HG02678 (cell line): ENCODE measurements at regions not wholly inside any gene's neighbourhood (a gene's known extent, or its start where the extent isn't known, plus 50 kb on each side); places are given as distances from the start of the nearest gene placed in this dataset.

Source experiments
- ATAC-seq: cut with Tn5 transposase; IDR thresholded peaks from one replicate; pipeline ENCODE4 v1.9.1; 2021; ENCODE audit warnings: mild to moderate bottlenecking, moderate library complexity; ENCODE audit not compliant: unreplicated experiment

- no peak for ATAC-seq
Measured at GRCh38 chr7:84251277-84251781, 56.7 kb upstream of the SEMA3A start.

GRCh38 chr7:84250452-84250851 lies 55.9 kb upstream of the SEMA3A start:
- no peak for ATAC-seq

- no peak for ATAC-seq
Measured at GRCh38 chr7:84249656-84250055, 55.1 kb upstream of the SEMA3A start.

- ATAC-seq: peak; percentile 42
Measured at GRCh38 chr7:84248843-84249242, 54.3 kb upstream of the SEMA3A start.

- ATAC-seq: peak; percentile 91
Measured at GRCh38 chr7:84248267-84248666, 53.7 kb upstream of the SEMA3A start.

GRCh38 chr7:84247591-84247990 lies 53.0 kb upstream of the SEMA3A start:
- no peak for ATAC-seq

- no peak for ATAC-seq
Measured at GRCh38 chr7:84245835-84246234, 51.2 kb upstream of the SEMA3A start.
